GM21576 (cell line): ENCODE measurements at regions not wholly inside any gene's neighbourhood (a gene's known extent, or its start where the extent isn't known, plus 50 kb on each side); places are given as distances from the start of the nearest gene placed in this dataset.

Source experiments
- ATAC-seq: cut with Tn5 transposase; IDR thresholded peaks from one replicate; pipeline ENCODE4 v1.9.1; 2021; ENCODE audit warnings: mild to moderate bottlenecking, moderate library complexity; ENCODE audit not compliant: unreplicated experiment

DNA sequence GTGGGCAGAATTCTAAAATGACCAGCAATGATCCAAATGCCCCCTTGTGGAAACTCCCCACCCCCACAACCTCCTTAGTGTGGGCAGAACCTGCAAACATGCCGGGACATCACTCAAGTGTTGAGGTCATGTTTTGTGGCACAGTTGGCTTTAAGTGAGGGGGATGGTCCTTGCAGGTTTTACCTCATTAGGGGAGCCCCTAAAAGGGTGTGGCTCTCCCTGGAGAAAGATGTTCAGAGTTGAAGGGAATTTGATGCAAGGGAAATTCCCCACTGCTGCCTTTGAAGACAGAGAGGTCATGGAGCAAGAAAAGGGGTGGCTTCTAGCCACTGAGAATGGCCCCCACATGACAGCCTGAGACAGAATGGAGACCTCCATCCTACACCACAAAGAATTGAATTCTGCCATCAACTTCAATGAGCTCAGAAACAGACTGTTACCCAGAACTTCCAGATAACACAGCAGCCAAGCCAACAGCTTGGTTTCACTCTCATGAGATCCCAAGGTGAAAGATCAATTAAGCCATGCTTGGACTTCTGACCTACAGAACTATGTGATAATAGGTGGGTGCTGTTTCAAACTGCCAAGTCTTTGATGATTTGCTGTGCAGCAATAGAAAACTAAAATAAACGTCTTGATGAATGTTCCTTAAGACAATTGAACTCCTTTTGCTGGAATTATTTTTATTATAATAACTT is 103.4 kb downstream of the MED10 start:
- no peak for ATAC-seq

GRCh38 chr5:6273749-6274148 is 104.6 kb downstream of the MED10 start:
- no peak for ATAC-seq

- peak; percentile 79 for ATAC-seq
These were observed 105.1 kb downstream of the MED10 start for GRCh38 chr5:6273090-6273735.

DNA sequence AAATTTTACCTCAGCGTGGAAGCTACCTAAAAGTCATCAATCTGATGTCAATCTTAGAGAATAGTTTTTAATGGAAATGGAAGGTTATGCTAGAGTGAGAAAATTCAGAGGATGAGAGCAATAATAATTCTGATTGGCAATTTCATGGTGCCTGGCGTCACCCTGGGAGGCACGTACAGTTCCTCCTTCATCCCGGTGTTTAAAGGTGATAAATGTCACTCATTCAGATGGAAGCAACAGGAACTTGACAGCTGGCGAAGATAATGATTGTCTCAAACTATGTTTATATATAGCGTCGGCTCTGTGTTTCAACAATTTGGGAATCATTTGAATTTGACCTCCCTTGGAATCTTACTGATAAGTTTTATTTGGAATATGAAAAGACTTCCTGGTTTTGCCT is 108.4 kb downstream of the MED10 start:
- no peak for ATAC-seq

- ATAC-seq = no peak
These were observed 111.6 kb downstream of the MED10 start for GRCh38 chr5:6266671-6267197.

GRCh38 chr5:6264394-6264793 is 114.0 kb downstream of the MED10 start:
- no peak for ATAC-seq

GRCh38 chr5:6262651-6263363 is 115.5 kb downstream of the MED10 start:
- ATAC-seq = no peak

DNA sequence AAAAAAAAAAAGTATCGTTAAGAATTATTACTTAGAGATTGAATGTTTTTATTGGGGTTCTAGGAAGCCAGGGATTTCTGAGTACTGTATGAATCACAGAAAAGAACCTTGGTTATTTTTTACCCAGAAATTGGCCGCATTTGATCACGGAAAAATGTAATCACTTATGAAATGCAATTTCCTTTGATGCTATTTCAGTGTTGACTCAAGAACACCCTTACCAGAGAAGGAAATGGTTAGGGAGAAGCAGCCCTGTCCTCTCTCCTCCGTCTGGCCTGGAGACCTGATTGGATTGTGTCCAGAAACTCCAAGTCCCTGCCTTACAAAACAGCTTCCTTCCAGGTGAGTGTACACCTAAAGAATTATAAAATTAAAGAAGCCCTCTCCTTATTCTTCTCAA is 116.7 kb downstream of the MED10 start:
- no peak for ATAC-seq

DNA sequence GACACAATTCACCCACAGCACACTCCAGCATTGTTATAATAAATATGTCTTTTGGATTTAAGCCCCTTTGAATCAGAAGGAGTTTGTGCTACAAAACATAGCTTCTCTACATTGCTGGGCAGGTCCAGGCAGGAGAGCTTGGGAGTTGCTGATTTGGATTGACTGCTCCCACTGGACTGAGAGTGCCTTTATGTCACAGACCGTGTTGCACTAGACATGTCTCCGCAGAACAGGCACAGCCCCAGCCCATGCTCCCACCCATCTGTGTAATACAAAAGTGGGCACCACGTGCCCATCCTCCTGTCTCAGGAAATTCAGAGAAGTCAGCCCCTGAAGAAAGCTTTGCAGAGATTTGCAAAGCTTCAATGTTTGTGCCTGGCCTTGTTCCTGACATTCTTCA is 117.1 kb downstream of the MED10 start:
- ATAC-seq = no peak

GRCh38 chr5:6260846-6261245 is 117.5 kb downstream of the MED10 start:
- ATAC-seq = no peak

- no peak for ATAC-seq
These were observed 121.4 kb downstream of the MED10 start for GRCh38 chr5:6256901-6257300.

GRCh38 chr5:6255956-6256355 is 122.4 kb downstream of the MED10 start:
- ATAC-seq = no peak

DNA sequence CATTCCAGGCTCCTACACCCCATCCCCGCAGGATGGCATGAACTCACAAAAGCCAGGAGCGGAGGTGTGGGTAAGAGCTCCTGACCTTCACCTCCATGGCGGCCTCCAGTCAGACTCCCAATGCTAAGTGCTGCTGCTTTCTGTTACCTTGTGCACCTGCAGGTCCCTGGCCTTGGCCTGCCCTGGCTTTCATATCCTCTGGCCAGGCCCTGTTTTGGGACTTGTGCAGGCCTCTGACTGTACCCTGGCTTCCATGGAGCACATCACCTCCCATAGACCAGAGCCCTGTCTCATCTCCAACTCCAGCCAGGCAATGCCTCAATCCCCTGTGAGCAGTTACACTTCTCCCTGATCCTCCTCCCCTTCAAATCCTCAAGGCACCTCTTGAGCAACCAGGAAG is 124.5 kb downstream of the MED10 start:
- ATAC-seq = no peak

DNA sequence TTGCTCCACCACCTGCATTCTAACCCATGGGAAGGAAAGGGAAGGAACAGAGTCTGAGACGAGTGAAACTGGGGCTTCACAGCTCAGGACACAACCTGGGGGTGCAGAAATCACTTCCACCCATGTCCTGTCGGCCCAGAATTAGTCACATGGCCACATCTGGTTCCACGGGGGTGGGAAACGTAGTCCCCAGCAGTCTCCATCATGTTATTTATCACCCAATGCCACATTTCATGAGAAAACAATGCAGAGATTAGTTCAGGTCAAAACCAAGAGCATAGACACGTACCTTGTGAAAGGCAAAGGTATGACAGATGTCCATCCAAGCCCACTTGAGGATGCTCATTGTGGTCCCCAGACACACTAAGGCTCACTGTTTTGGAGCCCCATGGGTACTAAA is 125.1 kb downstream of the MED10 start:
- ATAC-seq = no peak

- ATAC-seq = no peak
These were observed 125.8 kb downstream of the MED10 start for GRCh38 chr5:6252581-6252980.

- ATAC-seq = no peak
These were observed 126.7 kb downstream of the MED10 start for GRCh38 chr5:6251565-6252102.

DNA sequence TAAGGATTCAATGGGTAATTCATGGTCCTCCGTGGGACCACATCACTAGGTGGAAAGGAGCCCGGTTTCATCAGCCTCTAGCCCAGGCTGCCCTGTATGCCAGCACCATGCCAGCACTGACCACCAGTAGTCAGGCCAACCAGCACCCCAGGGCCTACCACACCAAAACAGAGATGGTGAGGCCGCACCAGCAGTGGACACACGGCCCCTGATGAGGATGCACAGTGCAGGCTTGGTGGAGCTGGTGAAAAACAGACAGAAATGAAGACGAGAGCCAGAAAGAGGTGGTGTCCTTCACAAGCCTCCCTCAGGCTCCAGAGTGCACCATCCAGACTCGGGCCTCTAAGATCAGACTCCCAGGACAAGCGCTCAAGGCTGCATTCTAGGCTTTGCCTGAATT is 128.2 kb downstream of the MED10 start:
- no peak for ATAC-seq

DNA sequence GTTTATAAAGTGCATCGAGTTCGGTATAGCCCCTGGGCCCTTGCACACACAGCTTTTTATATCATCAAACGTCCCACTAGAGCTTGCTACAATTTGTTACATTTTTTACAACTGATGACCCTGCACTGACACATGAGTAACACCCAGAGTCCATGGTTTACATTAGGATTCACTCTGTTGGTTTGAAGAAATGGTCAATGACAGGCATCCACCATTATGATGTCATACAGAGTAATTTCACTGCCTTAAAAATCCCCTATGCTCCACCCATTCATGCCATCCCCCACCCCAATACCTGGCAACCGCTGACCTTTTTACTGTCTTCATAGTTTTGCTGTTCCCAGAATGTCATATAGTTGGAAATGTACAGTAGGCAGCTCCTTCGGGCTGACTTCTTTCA is 130.2 kb downstream of the MED10 start:
- ATAC-seq = no peak

DNA sequence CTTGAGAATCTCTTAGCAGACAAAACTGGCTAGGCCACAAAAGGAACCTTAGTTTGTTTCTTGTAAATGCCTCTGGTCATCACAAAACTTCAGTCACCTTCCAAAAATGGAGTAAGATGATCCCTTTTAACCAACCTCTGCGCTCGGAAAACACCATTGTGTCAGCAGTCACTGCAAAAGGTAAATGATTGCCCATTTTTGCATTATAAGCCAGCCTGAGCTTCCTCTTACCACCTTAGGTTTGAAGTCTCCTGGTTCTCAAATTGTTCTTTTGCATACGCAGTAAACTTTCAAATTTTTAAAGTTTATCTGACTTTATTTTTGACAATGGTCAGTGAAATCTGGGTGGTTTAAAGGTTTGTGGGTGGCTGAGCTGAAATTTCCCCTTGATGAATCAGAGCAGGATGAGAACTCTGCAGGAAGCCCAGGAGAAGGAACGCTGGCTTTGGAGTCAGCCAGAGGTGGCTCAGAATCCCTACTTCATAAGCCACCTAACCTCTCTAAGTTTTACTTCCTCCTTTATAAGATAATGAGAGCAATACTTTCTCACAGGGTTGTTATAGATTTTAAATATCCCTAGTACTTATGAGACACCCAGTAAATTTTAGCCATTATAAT is 131.4 kb downstream of the MED10 start:
- ATAC-seq = no peak

DNA sequence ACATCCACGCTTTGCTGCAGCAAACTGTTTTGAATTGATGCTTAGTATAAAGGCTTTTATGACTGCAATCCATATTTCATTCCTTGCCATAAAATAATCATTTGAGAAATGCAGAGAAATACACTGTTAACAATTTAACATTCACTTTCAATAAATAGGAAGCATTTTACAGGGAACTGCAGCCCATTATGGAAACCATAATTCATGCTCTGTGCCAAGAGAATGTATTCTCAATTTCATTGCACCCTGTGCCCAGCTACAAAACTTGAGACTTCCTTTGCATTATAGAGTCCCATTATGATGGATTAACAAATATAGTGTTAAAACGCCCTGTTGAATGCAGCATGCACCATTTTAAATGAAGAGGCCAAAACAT is 134.0 kb downstream of the MED10 start:
- ATAC-seq = no peak

GRCh38 chr5:6243706-6244338 is 134.5 kb downstream of the MED10 start:
- ATAC-seq = no peak
